NCI-H748 (cell line): ENCODE measurements at regions not wholly inside any gene's neighbourhood (a gene's known extent, or its start where the extent isn't known, plus 50 kb on each side); places are given as distances from the start of the nearest gene placed in this dataset.
"Not testable (repeated sequence)": the region's sequence is repeated elsewhere in the genome, so short reads cannot be mapped to it uniquely, and the experiment has no call there.

ENCODE experiments used
- DNase-seq: peaks from one replicate; lab custom pipeline; 2025; ENCODE audit not compliant: unreplicated experiment; lab: John Stamatoyannopoulos, UW

DNA sequence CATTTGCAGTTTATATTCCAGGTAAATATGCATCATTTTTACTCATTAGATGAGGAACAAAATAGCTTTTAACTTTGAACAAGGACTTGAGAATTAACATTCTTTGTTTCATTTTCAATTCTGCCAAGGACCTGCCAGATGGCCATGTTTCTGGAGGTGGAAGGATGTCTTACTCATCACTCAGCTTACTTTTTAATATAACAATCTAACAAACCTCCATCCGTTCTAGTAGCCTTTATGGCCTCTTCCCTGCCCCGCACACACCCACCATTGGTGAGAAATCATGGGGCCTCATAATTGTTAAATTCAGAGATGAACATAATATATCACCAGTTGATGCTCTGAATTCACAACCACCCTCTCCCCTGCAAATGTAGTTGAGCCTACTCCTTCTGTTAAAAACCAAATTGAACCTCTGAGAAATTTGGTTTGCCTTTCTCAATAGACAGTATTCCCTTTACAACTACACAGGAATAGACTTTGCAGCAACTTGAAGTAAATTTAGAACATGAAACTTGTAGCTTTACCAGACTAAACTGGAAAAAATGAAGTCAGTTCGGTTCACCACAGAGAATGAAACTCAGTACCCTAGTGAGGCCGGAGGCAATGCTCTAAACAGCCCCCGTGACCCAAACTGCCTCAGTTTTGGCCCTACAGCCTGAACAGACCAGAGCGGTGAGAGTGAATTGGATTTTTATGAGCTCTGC, 50.1 kb upstream of the ACSL4 start:
- DNase-seq, result no peak

DNA sequence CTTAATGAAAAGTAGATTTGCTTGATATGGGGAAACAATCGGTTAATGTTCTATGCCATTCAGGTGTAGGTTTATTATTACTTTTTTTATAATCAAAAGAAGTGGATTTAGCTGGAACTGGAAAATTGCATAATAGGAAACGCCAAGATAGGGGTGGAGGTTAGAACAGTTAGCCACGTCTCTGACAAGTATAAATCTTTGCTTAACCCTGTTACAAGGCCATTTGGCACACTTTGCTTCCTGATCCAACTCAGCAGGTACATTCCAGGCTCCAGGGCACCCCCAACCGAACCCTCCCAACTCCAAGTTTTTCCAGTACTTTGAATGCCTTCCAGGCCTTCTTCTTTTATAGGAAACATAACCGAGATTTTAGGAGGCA, 50.6 kb upstream of the ACSL4 start:
- no peak for DNase-seq

DNA sequence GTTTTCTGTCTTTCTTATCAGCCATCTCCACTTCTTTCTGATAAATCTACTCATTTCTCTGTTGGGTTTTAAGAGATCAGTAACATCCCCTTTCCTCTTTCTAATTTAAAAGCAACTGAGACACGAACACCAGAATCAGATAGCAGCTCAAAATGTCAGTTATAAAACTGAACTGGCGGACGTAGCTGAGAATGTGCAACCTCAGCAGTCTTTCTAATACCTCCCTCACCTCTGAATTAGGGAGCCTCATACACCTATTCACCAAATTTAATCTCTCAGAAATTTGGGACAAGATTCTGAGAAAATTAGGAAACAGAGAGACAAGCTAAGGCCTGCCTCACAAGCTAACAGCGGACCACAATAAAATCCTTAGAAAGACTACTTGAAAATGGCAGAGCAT, 52.0 kb upstream of the ACSL4 start:
- DNase-seq, result no peak

DNA sequence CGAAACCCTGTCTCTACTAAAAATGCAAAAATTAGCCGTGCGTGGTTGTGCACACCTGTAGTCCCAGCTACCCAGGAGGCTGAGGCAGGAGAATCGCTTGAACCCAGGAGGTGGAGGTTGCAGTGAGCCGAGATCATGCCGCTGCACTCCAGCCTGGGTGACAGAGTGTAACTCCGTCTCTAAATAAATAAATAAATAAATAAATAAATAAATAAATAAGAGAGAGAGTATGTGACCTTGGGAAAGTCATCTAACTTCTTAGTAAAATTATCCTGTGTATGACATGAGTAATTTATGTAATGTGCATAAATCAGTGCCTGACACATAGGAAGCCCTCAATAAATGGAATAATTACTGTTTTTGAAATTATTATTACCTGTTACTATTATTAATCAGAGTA, 57.5 kb upstream of the ACSL4 start:
- not testable (repeated sequence) for DNase-seq

- DNase-seq, result no peak
Measured at GRCh38 chrX:109793191-109793590, 60.1 kb upstream of the ACSL4 start.

GRCh38 chrX:109795682-109796081, 62.6 kb upstream of the ACSL4 start:
- DNase-seq, result no peak

GRCh38 chrX:109797311-109797975, 64.4 kb upstream of the ACSL4 start:
- no peak for DNase-seq

GRCh38 chrX:109812236-109812635, 79.2 kb upstream of the ACSL4 start:
- no peak for DNase-seq

GRCh38 chrX:109813236-109813635, 80.2 kb upstream of the ACSL4 start:
- DNase-seq, result no peak

GRCh38 chrX:109818976-109819375, 85.9 kb upstream of the ACSL4 start:
- DNase-seq, result peak; percentile 49

GRCh38 chrX:109822861-109823260, 89.8 kb upstream of the ACSL4 start:
- no peak for DNase-seq

- no peak for DNase-seq
Measured at GRCh38 chrX:109826954-109827708, 94.1 kb upstream of the ACSL4 start.

- no peak for DNase-seq
Measured at GRCh38 chrX:109827772-109828171, 94.7 kb upstream of the ACSL4 start.

GRCh38 chrX:109830157-109830703, 97.2 kb upstream of the ACSL4 start:
- DNase-seq, result no peak

DNA sequence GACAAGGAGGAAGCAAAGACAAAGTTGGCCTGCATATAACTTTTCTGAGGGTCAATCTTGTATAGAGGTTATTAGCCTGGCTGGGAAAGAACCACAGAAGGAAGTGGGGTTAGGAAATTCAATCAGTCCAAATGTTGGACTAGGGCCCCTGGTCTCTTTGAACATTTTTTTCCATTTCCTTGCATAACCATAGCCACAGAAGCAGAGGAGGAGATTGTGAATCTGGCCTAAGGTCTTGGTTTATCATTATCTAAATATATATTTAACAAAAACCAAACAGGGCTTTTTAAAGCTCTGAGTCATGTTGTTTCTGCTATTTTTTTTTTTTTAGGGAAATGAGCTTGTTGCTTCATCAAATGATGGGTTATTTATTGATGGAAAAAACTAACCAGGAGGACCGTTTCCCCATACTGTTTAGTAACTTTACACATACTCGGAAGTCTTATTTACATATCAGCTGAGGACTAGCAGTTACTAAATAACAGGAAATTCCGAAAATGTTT, 97.7 kb upstream of the ACSL4 start:
- DNase-seq, result no peak

- DNase-seq, result no peak
Measured at GRCh38 chrX:109831326-109831985, 98.4 kb upstream of the ACSL4 start.

DNA sequence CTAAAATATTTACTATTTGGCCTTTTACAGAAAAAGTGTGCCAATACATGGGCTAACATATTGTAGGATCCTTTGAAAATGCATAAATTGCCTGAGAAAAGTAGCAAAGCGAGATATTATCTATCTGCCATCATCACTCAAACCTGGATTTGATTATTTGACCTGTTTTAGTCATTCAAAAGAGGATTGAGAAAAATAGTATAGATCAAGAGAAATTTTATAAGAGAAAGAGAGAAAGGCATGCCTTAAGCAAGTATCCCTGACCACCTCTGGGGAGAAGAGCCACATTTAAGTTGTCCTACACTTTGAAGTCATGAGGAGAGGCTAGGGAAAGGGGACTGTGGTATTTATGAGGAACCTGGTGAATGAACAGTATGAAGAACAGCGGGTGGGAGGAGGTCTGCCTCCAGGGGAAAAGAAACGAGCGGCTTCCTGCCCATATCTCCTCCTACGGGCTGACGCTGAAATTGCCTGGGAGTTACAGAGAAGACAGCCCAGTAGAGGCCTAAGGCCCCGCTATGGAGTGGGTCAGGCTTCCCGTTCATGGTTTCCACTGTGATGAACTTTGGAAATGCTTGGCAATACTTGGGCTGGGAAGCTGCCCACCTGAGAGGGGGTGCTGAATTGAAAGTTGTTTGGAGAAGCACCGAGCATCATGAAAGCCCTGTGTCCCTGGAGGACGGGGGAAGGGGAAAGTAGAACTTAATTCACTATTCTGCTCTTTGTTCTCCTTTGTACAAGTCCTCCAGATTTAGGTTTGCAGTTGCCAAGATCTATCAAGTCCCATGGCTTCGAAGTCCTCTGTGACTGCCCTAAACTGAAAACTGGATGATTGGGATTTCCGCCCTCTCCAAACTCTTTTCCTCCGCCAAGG, 106.9 kb upstream of the ACSL4 start:
- no peak for DNase-seq

DNA sequence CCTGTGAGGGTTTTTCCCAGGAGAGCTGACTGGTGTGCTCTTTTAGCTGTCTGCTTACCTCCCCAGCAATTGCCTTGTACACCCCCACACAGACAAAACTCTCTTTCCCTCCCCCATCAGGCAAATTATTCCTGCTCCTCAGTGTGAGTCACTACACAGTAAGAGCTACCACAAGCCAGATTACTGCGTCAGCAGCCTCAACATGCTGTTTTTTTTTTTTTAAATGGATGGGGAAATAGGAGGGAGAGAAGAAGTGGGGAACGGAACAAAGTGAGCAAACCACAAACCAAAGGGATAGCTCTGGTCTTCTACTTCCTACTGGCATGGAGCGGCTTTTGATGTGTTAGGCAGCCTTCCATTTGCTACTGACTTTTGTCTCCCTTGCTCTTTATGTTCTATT, 107.5 kb upstream of the ACSL4 start:
- no peak for DNase-seq

DNA sequence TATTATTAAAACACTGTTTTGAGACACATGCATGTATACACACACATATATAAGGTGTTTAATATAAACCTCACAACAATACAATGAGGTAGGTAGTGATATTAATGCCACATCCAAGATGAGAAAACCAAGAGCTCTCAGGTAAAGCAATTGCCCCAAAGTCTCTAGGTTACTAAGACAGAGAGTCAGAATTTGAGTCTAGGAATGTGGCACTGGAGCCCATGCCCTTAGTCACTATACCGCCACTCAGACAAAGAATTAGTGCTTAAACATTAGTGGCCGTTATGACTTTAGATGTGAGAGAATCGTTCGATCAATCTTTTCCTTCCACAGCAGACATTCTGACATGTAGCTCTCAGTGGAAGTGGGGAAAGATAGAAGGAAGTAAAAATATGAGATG, 108.2 kb upstream of the ACSL4 start:
- DNase-seq, result no peak

DNA sequence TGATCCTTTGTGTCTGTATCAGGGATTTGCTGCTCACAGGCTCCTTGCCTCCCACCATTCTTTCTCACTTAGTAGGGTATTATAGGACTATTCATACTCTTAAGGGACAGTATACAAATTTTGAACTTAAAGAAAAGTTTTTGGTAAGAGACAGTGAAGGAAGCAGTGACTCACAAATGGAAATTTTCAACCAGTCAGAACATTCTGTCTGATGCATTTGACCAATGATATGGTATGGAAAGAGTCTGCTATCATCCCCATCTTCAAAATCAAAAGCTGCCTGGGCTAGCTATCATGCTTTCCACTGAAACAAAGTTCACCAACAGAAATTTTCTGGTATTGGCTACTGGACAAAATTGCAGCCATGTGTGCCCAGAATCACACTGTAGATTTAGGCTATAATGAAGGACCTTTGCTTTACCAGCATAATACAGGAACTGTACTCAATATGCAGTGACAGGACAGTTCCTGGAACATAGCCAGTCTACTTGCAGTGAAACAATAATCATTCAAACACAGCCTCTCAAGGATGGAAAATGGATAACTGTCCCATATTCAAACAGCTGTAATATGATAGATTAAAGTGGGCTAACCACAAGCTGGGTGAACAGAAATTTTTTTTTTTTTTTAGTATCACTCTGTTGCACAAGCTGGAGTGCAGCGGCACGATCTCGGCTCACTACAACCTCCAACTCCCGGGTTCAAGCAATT, 109.0 kb upstream of the ACSL4 start:
- no peak for DNase-seq
